Neural cell (in vitro differentiated cells): ENCODE measurements at regions not wholly inside any gene's neighbourhood (a gene's known extent, or its start where the extent isn't known, plus 50 kb on each side); places are given as distances from the start of the nearest gene placed in this dataset.

Source experiments
- H2AFZ ChIP-seq: fragments of 200-600, 300-800 bp; sonication (generic), shearing (Covaris generic); 2 replicates; pipeline ENCODE4 v1.6.0; 2014; ENCODE audit warnings: low read depth, mild to moderate bottlenecking, antibody characterized with exemption, low read length, moderate library complexity
- H3F3A ChIP-seq: fragments of 200-600 bp; shearing (Covaris generic); 2 replicates; pipeline ENCODE4 v1.6.1; 2016; ENCODE audit warnings: mild to moderate bottlenecking, moderate library complexity, mixed read lengths, antibody characterized with exemption, low read length; ENCODE audit not compliant: insufficient read depth, poor library complexity, severe bottlenecking
- H3K27ac ChIP-seq: fragments of 200-600, 300-800 bp; sonication (generic), shearing (Covaris generic); 2 replicates; pipeline ENCODE4 v1.5.1; 2014; ENCODE audit warnings: mild to moderate bottlenecking, low read length, moderate library complexity
- H3K27me3 ChIP-seq: fragments of 300-800, 200-600 bp; sonication (generic), shearing (Covaris generic); 2 replicates; pipeline ENCODE4 v1.6.0; 2014; ENCODE audit warnings: mild to moderate bottlenecking, low read depth, low read length, moderate library complexity; ENCODE audit not compliant: insufficient read depth
- H3K36me3 ChIP-seq: fragments of 300-800, 200-600 bp; sonication (generic), shearing (Covaris generic); 2 replicates; pipeline ENCODE4 v1.5.1; 2014; ENCODE audit warnings: mild to moderate bottlenecking, antibody characterized with exemption, low read length, moderate library complexity; ENCODE audit not compliant: insufficient read depth
- H3K4me2 ChIP-seq: fragments of 300-800, 200-600 bp; sonication (generic), shearing (Covaris generic); 2 replicates; pipeline ENCODE4 v1.6.0; 2014; ENCODE audit warnings: mild to moderate bottlenecking, low read length
- H3K4me3 ChIP-seq: fragments of 300-800, 200-600 bp; sonication (generic), shearing (Covaris generic); 2 replicates; pipeline ENCODE4 v1.5.1; 2014; ENCODE audit warnings: mild to moderate bottlenecking, low read length, moderate library complexity
- H3K79me2 ChIP-seq: fragments of 200-600 bp; shearing (Covaris generic); replicated peaks from 2 replicates; pipeline ENCODE4 v1.6.0; 2014; ENCODE audit warnings: mild to moderate bottlenecking, low read length, moderate library complexity; ENCODE audit not compliant: insufficient read depth
- H3K9ac ChIP-seq: fragments of 300-800, 200-600 bp; sonication (generic), shearing (Covaris generic); 2 replicates; pipeline ENCODE4 v1.6.1; 2016; ENCODE audit warnings: mild to moderate bottlenecking, low read length, mixed read lengths
- H3K9me2 ChIP-seq: fragments of 200-600 bp; shearing (Covaris generic); 2 replicates; pipeline ENCODE4 v1.6.1; 2016; ENCODE audit warnings: mild to moderate bottlenecking, low read length, mixed read lengths; ENCODE audit not compliant: insufficient read depth
- H3K9me3 ChIP-seq: fragments of 200-600, 300-800 bp; sonication (generic), shearing (Covaris generic); 2 replicates; pipeline ENCODE4 v1.6.1; 2016; ENCODE audit warnings: mild to moderate bottlenecking, mixed run types, low read length, moderate library complexity, mixed read lengths
- H4K20me1 ChIP-seq: fragments of 200-600 bp; shearing (Covaris generic); 2 replicates; pipeline ENCODE4 v1.6.1; 2016; ENCODE audit warnings: mild to moderate bottlenecking, mixed run types; ENCODE audit not compliant: insufficient read depth
- EP300 ChIP-seq: fragments of 450-650 bp; conservative IDR thresholded peaks from 2 replicates; pipeline ENCODE4 v1.6.1; 2014; ENCODE audit warnings: antibody characterized with exemption, mild to moderate bottlenecking, moderate library complexity; ENCODE audit not compliant: poor library complexity, severe bottlenecking
- EZH2 ChIP-seq: fragments of 200-600, 300-800 bp; shearing (Covaris generic), sonication (generic); IDR thresholded peaks from 2 replicates; pipeline ENCODE4 v1.6.1; 2014; ENCODE audit warnings: antibody characterized with exemption, low read length, borderline replicate concordance, mild to moderate bottlenecking; ENCODE audit not compliant: insufficient read depth, poor library complexity, severe bottlenecking
- MXI1 ChIP-seq: fragments of 450-650 bp; conservative IDR thresholded peaks from 2 replicates; pipeline ENCODE4 v1.6.1; 2014; ENCODE audit warnings: antibody characterized with exemption, mild to moderate bottlenecking; ENCODE audit not compliant: poor library complexity, severe bottlenecking
- POLR2AphosphoS5 ChIP-seq: IDR thresholded peaks from 2 replicates; pipeline ENCODE4 v1.6.1; 2012
- RAD21 ChIP-seq: fragments of 450-650 bp; conservative IDR thresholded peaks from 2 replicates; pipeline ENCODE4 v1.6.1; 2014; ENCODE audit warnings: antibody characterized with exemption, mild to moderate bottlenecking, moderate library complexity
- SMC3 ChIP-seq: fragments of 450-650 bp; conservative IDR thresholded peaks from 2 replicates; pipeline ENCODE4 v1.6.1; 2014; ENCODE audit warnings: antibody characterized with exemption, mild to moderate bottlenecking, moderate library complexity; ENCODE audit not compliant: poor library complexity
- TAF1 ChIP-seq: IDR thresholded peaks from 2 replicates; pipeline ENCODE4 v1.6.1; 2012; ENCODE audit warnings: low read depth
- TF ChIP-seq, protein P1 (sequence below): IDR thresholded peaks from 2 replicates; pipeline ENCODE4 v1.6.1; 2012; ENCODE audit warnings: borderline replicate concordance
- TF ChIP-seq, protein P2 (sequence below): fragments of 450-650 bp; IDR thresholded peaks from 2 replicates; pipeline ENCODE4 v1.5.1; 2014; ENCODE audit warnings: antibody characterized with exemption, mild to moderate bottlenecking, moderate library complexity; ENCODE audit not compliant: poor library complexity, severe bottlenecking

DNA sequence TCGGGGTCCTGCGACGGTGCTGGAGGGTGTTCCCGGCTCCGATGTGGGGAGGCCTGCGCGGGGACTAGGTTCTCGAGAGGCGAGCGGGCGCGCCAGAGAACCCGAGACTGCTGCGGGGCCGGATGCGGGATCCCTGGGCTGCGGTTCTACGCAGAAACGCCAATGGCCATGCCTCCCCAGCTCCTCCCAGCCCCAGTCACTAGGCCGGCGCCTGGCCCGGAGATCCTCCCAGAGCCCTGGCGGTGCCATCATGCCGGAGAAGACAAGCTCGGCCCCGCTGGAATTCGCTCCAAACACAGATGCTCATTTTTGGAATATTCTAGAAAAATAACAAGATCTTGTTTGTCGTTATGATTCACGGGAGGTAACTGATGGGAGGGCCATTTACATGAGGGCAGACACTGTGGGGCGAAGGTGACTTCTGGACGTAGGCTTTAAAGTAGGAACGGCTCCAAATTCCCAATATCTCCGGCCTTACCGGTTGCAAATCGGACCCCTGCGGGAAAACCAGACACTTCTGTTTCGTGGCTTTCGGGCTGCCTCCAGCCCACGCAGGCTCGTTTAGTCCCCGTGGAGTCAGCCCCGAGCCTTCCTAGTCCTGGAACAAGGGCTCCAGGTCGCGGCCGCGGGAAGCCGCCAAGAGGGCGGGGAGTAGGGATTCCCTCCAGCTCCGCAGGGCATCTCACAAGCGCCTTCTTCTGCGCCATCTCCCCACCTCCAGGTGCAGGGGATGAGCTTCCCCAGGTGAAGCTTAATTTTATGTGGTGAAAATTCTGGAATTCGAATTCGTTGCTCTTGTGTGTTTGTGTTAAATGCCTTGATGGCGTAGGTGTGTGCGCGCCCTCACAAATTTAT is 74.8 kb upstream of the POLG start:
- H3F3A ChIP-seq: peaks cover 5% of the 10 kb centered on the region
- H3K27me3 ChIP-seq: peaks cover 82% of the 10 kb centered on the region
- H2AFZ ChIP-seq: no peak overlapping the region
- peaks cover 15% of the 10 kb centered on the region for H3K9me3 ChIP-seq
- no peaks in the 10 kb centered on the region for H3K36me3 ChIP-seq
- no peak overlapping the region for H3K4me2 ChIP-seq
- no peaks in the 10 kb centered on the region for H3K79me2 ChIP-seq
- TF ChIP-seq MXI1 (no peak), TAF1 (no peak), SMC3 (no peak), EP300 (no peak), POLR2AphosphoS5 (no peak), EZH2 (no peak), RAD21 (no peak)
- TF ChIP-seq, protein P1, sequence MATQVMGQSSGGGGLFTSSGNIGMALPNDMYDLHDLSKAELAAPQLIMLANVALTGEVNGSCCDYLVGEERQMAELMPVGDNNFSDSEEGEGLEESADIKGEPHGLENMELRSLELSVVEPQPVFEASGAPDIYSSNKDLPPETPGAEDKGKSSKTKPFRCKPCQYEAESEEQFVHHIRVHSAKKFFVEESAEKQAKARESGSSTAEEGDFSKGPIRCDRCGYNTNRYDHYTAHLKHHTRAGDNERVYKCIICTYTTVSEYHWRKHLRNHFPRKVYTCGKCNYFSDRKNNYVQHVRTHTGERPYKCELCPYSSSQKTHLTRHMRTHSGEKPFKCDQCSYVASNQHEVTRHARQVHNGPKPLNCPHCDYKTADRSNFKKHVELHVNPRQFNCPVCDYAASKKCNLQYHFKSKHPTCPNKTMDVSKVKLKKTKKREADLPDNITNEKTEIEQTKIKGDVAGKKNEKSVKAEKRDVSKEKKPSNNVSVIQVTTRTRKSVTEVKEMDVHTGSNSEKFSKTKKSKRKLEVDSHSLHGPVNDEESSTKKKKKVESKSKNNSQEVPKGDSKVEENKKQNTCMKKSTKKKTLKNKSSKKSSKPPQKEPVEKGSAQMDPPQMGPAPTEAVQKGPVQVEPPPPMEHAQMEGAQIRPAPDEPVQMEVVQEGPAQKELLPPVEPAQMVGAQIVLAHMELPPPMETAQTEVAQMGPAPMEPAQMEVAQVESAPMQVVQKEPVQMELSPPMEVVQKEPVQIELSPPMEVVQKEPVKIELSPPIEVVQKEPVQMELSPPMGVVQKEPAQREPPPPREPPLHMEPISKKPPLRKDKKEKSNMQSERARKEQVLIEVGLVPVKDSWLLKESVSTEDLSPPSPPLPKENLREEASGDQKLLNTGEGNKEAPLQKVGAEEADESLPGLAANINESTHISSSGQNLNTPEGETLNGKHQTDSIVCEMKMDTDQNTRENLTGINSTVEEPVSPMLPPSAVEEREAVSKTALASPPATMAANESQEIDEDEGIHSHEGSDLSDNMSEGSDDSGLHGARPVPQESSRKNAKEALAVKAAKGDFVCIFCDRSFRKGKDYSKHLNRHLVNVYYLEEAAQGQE: no peak
- TF ChIP-seq, protein P2, sequence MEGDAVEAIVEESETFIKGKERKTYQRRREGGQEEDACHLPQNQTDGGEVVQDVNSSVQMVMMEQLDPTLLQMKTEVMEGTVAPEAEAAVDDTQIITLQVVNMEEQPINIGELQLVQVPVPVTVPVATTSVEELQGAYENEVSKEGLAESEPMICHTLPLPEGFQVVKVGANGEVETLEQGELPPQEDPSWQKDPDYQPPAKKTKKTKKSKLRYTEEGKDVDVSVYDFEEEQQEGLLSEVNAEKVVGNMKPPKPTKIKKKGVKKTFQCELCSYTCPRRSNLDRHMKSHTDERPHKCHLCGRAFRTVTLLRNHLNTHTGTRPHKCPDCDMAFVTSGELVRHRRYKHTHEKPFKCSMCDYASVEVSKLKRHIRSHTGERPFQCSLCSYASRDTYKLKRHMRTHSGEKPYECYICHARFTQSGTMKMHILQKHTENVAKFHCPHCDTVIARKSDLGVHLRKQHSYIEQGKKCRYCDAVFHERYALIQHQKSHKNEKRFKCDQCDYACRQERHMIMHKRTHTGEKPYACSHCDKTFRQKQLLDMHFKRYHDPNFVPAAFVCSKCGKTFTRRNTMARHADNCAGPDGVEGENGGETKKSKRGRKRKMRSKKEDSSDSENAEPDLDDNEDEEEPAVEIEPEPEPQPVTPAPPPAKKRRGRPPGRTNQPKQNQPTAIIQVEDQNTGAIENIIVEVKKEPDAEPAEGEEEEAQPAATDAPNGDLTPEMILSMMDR: no peak
- H3K9ac ChIP-seq: no peak overlapping the region
- no peak overlapping the region for H3K27ac ChIP-seq
- H3K4me3 ChIP-seq: no peak overlapping the region
- H4K20me1 ChIP-seq: no peaks in the 10 kb centered on the region
- no peaks in the 10 kb centered on the region for H3K9me2 ChIP-seq

DNA sequence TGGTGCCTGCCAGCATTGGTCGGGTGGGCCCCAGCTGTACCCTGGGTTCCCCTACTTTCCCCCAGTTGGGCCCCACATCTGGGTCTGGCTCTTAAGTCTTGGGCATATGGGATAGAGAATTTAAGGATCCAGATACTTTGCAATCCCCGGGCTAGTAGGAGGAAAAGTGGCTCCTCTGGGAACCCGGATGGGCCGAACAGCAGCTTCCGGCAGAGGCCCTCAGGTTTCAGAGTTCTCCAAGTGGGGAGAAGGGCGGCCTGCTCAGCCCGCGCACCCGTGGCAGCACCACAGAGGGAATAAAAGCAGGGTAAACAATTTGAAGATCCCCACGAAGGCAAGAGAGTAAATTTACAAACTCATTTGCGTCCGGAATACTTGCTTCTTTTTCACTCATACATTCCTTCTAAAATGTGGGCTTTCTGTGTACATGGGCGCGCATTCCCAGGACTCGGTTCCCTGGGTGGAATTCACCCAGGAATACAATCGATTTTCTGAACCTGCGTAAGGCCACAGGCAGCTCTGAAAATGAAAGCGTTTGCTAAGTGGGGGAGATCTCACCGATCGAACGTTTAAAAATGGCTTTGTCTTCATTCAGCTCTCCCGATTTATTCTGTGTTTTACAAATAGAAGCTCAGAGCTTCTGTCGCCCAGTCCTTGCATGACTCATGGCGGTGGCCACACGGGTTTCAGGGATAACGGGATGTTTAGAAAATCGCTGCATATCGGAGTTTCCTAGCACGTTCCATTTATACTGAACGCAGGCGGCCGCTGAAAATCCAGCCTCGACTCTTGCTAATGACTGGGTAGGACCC is 74.0 kb upstream of the POLG start:
- no peaks in the 10 kb centered on the region for H4K20me1 ChIP-seq
- H3K79me2 ChIP-seq: no peaks in the 10 kb centered on the region
- H2AFZ ChIP-seq: no peak overlapping the region
- peaks cover 5% of the 10 kb centered on the region for H3F3A ChIP-seq
- H3K9me2 ChIP-seq: no peaks in the 10 kb centered on the region
- peaks cover 91% of the 10 kb centered on the region for H3K27me3 ChIP-seq
- no peak overlapping the region for H3K27ac ChIP-seq
- H3K9me3 ChIP-seq: peaks cover 15% of the 10 kb centered on the region
- TF ChIP-seq TAF1 (no peak), EZH2 (no peak), MXI1 (no peak), POLR2AphosphoS5 (no peak), EP300 (no peak), SMC3 (no peak), RAD21 (no peak)
- TF ChIP-seq, protein P1: no peak
- TF ChIP-seq, protein P2: no peak
- no peak overlapping the region for H3K4me2 ChIP-seq
- no peak overlapping the region for H3K9ac ChIP-seq
- H3K36me3 ChIP-seq: no peaks in the 10 kb centered on the region
- H3K4me3 ChIP-seq: peak overlapping the region; percentile 55
